ENCODE measurements at regions not wholly inside any gene's neighbourhood (a gene's known extent, or its start where the extent isn't known, plus 50 kb on each side); places are given as distances from the start of the nearest gene placed in this dataset.

- H3K4me3 ChIP-seq (ENCODE audit: insufficient read depth, low read length, poor library complexity, severe bottlenecking), result no peak overlapping the region
- no peaks in the 10 kb centered on the region for H3K9me2 ChIP-seq (replicated peaks; ENCODE audit: insufficient read depth, low read length)
- TF ChIP-seq, protein P1, sequence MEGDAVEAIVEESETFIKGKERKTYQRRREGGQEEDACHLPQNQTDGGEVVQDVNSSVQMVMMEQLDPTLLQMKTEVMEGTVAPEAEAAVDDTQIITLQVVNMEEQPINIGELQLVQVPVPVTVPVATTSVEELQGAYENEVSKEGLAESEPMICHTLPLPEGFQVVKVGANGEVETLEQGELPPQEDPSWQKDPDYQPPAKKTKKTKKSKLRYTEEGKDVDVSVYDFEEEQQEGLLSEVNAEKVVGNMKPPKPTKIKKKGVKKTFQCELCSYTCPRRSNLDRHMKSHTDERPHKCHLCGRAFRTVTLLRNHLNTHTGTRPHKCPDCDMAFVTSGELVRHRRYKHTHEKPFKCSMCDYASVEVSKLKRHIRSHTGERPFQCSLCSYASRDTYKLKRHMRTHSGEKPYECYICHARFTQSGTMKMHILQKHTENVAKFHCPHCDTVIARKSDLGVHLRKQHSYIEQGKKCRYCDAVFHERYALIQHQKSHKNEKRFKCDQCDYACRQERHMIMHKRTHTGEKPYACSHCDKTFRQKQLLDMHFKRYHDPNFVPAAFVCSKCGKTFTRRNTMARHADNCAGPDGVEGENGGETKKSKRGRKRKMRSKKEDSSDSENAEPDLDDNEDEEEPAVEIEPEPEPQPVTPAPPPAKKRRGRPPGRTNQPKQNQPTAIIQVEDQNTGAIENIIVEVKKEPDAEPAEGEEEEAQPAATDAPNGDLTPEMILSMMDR (IDR thresholded peaks at IDR 0.05; ENCODE audit: insufficient read depth, low read length, poor library complexity, severe bottlenecking), result no peak
- no peak for TF ChIP-seq EZH2phosphoT487 (conservative IDR thresholded peaks at IDR 0.05; ENCODE audit: low read length)
- no peaks in the 10 kb centered on the region for H3K27me3 ChIP-seq (ENCODE audit: low read length)
- no peak overlapping the region for H3K4me2 ChIP-seq (ENCODE audit: low read depth, low read length, poor library complexity, severe bottlenecking)
- no peaks in the 10 kb centered on the region for H4K20me1 ChIP-seq (ENCODE audit: low read depth, low read length)
- H3K9ac ChIP-seq (ENCODE audit: low read length), result no peak overlapping the region
- no peaks in the 10 kb centered on the region for H3K9me3 ChIP-seq (ENCODE audit: insufficient read depth, low read length)
- H3K36me3 ChIP-seq (ENCODE audit: low read length), result no peaks in the 10 kb centered on the region
- no peaks in the 10 kb centered on the region for H3K79me2 ChIP-seq (ENCODE audit: insufficient read depth, low read length)
- no peak overlapping the region for H2AFZ ChIP-seq (ENCODE audit: low read depth, low read length, severe bottlenecking)
- no peaks in the 10 kb centered on the region for H3F3A ChIP-seq (ENCODE audit: insufficient read depth)
- H3K27ac ChIP-seq (ENCODE audit: low read depth, low read length), result no peak overlapping the region
Observed at GRCh38 chr14:28130610-28131284, 635.8 kb upstream of the FOXG1 start.

DNA sequence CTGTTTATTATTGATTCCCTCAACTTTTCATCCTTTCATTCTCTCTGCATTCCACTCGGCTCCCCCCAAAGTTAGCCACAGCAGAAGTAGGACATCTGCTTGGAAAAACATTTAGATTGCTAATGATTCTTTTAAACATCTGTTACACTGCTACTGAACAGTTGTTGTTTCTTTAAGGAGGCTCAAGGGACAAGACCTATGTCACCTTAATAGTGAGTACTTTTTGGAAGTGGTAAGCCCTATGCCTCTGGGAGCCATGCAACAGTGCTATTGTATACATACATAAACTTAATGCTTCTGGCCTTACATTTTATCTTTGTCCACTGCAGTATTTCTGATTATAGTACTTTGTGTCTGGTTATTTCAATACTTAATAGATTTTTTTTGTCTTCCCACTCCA, 628.2 kb upstream of the FOXG1 start:
- no peak overlapping the region for H3K27ac ChIP-seq (ENCODE audit: low read depth, low read length)
- no peaks in the 10 kb centered on the region for H4K20me1 ChIP-seq (ENCODE audit: low read depth, low read length)
- no peaks in the 10 kb centered on the region for H3K9me2 ChIP-seq (replicated peaks; ENCODE audit: insufficient read depth, low read length)
- no peak for TF ChIP-seq EZH2phosphoT487 (conservative IDR thresholded peaks at IDR 0.05; ENCODE audit: low read length)
- TF ChIP-seq, protein P1 (IDR thresholded peaks at IDR 0.05; ENCODE audit: insufficient read depth, low read length, poor library complexity, severe bottlenecking), result no peak
- no peak overlapping the region for H3K4me2 ChIP-seq (ENCODE audit: low read depth, low read length, poor library complexity, severe bottlenecking)
- no peaks in the 10 kb centered on the region for H3K9me3 ChIP-seq (ENCODE audit: insufficient read depth, low read length)
- no peaks in the 10 kb centered on the region for H3F3A ChIP-seq (ENCODE audit: insufficient read depth)
- H2AFZ ChIP-seq (ENCODE audit: low read depth, low read length, severe bottlenecking), result no peak overlapping the region
- no peak overlapping the region for H3K4me3 ChIP-seq (ENCODE audit: insufficient read depth, low read length, poor library complexity, severe bottlenecking)
- H3K79me2 ChIP-seq (ENCODE audit: insufficient read depth, low read length), result no peaks in the 10 kb centered on the region
- no peaks in the 10 kb centered on the region for H3K27me3 ChIP-seq (ENCODE audit: low read length)
- H3K9ac ChIP-seq (ENCODE audit: low read length), result no peak overlapping the region
- H3K36me3 ChIP-seq (ENCODE audit: low read length), result no peaks in the 10 kb centered on the region

- Histone ChIP-seq H3K36me3 (ENCODE audit: low read length) (no peaks in the 10 kb centered on the region), H3K9ac (ENCODE audit: low read length) (no peak overlapping the region), H3K4me3 (ENCODE audit: insufficient read depth, low read length, poor library complexity, severe bottlenecking) (no peak overlapping the region), H3F3A (ENCODE audit: insufficient read depth) (no peaks in the 10 kb centered on the region), H3K4me2 (ENCODE audit: low read depth, low read length, poor library complexity, severe bottlenecking) (no peak overlapping the region), H3K27me3 (ENCODE audit: low read length) (no peaks in the 10 kb centered on the region), H3K9me2 (replicated peaks; ENCODE audit: insufficient read depth, low read length) (no peaks in the 10 kb centered on the region), H3K27ac (ENCODE audit: low read depth, low read length) (no peak overlapping the region), H3K9me3 (ENCODE audit: insufficient read depth, low read length) (no peaks in the 10 kb centered on the region), H3K79me2 (ENCODE audit: insufficient read depth, low read length) (no peaks in the 10 kb centered on the region), H2AFZ (ENCODE audit: low read depth, low read length, severe bottlenecking) (no peak overlapping the region), H4K20me1 (ENCODE audit: low read depth, low read length) (no peaks in the 10 kb centered on the region)
- TF ChIP-seq, protein P1 (IDR thresholded peaks at IDR 0.05; ENCODE audit: insufficient read depth, low read length, poor library complexity, severe bottlenecking), result no peak
- TF ChIP-seq EZH2phosphoT487 (conservative IDR thresholded peaks at IDR 0.05; ENCODE audit: low read length), result no peak
Observed at GRCh38 chr14:28141662-28142061, 624.9 kb upstream of the FOXG1 start.

Data from SU-DHL-6 (cell line).